ENCODE measurements at regions not wholly inside any gene's neighbourhood (a gene's known extent, or its start where the extent isn't known, plus 50 kb on each side); places are given as distances from the start of the nearest gene placed in this dataset.

DNA sequence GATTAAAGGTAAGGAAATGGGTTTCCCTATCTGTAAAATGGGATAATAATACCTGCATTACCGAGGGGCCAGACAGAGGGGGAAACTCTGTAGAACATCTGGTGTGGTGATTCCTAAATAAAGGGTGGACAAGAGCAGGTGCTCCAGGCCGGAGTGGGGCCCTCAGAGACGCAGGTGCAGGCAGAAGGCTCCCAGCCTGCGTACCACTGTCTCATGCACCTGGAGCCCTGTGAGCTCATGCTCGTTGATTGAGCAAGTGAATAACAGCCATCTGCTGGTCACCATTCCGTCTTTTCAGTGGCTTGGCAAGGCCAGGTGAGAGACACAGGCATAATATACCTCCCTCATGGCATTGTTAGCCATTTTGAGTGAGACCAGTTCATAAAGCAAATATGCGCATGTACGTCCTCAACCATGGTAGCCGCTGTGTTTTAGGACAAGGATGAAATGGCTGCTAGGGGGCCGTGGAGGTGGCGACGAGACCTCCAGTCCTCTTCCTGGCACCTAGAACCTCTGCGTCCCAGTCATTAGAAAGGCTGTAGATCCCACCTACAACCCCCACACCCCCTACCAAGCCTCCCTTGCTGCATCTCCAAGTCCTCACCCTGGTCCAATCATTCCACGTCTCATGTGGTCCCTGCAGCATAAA lies 198.0 kb upstream of the MVB12B start:
- ATAC-seq (no peak), DNase-seq (ENCODE audit: low spot score in 2 of 2) (no peak)
- H3K9me3 Mint-ChIP-seq, result no peaks in the 10 kb centered on the region
- no peak overlapping the region for H3K27ac Mint-ChIP-seq
- H3K36me3 Mint-ChIP-seq, result peaks cover 0 to 5% of the 10 kb centered on the region in 2 donors

DNA sequence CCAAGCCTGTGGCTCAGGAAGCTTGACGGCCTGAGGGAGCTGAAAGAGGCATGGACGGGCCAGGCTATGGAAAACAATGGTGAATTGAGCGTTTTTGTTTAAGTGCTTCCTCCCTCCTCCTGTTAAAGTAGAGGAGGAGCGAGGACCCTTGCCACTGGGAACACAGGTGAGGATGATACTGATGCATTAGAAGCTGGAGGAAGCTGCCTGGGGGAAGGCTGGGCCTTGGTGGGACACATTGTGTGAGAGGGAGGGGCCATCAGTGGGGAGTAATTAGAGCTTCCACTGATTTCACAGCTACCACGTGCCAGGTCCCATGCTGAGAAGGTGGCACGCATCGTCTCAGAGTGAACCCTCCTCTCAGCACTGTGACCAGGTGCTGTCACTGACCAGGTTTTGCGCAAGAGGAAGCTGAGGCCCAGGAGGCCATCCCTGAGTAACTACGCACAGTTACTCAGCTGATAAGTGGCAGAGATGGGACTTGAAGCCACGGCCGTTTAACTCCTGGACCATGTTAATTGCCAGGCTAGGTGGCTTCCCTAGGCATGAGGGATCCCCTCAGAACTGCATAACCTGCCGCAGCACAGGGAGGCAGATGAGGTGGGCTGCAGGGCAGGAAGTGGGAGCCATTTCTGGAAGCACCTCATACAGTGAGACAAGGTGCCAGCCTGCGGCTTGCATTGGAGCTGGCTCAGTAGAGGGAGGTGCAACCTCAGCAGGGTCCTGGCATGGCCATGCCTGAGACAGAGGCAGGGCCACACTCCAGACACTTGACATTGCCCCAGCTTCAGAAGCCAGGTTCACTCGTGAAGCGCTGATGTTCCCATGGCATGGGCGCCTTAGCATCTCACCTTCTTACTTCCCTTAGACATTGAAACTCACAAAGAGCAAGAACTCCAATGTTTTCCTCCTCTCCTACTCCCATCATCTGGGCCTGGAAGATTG lies 195.3 kb upstream of the MVB12B start:
- ATAC-seq (no peak), DNase-seq (ENCODE audit: low spot score in 2 of 2) (no peak)
- H3K27ac Mint-ChIP-seq, result no peak overlapping the region
- H3K9me3 Mint-ChIP-seq, result no peaks in the 10 kb centered on the region
- H3K36me3 Mint-ChIP-seq, result peaks cover 0 to 5% of the 10 kb centered on the region in 2 donors

DNA sequence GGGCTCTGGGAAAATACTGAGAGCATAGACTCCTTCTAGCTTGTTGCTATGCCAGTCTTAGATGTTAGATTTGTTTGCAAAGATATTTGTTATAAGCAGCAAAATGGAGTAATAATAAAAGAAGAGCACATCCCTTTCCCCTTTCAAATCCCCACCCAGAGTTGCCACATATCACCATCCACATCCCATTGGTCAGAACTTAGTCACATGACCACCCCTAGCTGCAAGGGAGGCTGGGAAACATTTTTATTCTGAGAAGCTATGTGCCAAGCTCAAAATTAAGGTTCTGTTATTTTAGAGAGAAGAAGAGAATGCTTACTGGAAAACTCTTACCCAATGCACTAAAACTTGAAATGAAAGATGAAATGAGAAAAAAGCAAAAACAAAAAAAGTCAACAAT lies 193.9 kb upstream of the MVB12B start:
- Mint-ChIP-seq H3K9me3 (peaks cover 1 to 4% of the 10 kb centered on the region in 2 donors), H3K36me3 (peaks cover 0 to 9% of the 10 kb centered on the region in 2 donors), H3K27ac (no peak overlapping the region)
- ATAC-seq (no peak), DNase-seq (ENCODE audit: low spot score in 2 of 2) (no peak)

DNA sequence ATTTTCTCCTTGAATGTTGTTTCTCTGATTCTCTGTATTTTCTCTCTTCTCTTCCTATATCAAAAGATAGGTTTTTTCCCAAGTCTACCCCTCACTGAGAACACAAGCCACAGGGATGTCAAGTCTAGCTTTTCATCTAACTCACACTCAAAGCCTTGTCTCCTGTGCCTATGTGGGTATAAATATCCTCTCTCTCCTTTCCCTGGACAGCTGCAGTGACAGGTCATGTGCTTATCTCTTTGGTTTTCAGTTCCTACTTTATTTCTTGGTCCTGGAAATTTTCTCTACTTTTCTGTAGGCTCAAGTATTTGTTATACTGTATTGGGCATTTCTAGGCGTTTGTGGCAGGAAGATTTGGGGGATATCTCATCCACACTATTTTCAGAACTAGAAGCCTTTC lies 182.4 kb upstream of the MVB12B start:
- no peak for DNase-seq (ENCODE audit: low spot score in 2 of 2)
- no peak for ATAC-seq

DNA sequence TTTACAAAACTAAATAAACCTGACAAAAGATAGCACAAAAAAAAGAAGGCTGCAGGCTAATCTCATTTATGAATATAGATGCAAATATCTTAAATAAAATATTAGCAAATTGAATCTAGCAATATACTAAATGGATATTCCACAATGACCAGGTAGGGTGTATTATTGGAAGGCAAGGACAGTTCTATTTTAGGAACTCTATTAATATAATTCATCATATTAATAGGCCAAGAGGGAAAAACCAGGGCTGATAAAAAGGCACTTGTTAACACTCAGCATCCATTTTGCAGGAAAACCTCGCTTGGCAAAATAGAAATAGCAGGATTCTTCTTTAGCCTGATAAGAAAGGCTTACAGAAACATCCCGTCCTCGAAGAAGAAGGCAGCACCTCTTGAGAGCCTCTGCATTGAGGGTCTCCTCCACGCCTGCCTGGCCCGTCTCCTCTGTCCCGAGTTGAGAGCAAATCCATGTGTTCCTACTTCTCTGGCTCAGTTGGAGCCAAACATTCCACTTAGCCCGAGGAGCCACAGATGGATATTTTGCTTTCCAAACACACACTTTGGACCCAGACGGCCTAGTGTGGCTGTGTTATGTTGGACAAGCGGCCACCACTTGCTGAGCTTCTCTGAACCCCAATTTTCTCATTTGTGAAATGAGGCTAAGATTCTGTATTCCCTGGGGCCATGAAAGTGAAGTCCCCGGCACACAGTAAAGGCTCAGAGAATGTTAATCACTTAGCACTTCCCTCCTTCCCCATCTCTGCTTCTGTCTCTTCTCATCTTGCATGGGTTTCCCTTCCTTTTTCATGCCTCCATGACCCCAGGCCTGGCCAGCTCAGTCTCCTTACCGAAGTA lies 181.8 kb upstream of the MVB12B start:
- DNase-seq (ENCODE audit: low spot score in 2 of 2) (no peak), ATAC-seq (no peak)
- peaks cover 3 to 9% of the 10 kb centered on the region in 2 donors for H3K9me3 Mint-ChIP-seq
- H3K27ac Mint-ChIP-seq, result no peak overlapping the region
- no peaks in the 10 kb centered on the region for H3K36me3 Mint-ChIP-seq

More for the DNA sequence above, 182.4 kb upstream of the MVB12B start:
- H3K9me3 Mint-ChIP-seq, result peaks cover 3 to 15% of the 10 kb centered on the region in 2 donors
- no peak overlapping the region for H3K27ac Mint-ChIP-seq
- H3K36me3 Mint-ChIP-seq, result no peaks in the 10 kb centered on the region

DNA sequence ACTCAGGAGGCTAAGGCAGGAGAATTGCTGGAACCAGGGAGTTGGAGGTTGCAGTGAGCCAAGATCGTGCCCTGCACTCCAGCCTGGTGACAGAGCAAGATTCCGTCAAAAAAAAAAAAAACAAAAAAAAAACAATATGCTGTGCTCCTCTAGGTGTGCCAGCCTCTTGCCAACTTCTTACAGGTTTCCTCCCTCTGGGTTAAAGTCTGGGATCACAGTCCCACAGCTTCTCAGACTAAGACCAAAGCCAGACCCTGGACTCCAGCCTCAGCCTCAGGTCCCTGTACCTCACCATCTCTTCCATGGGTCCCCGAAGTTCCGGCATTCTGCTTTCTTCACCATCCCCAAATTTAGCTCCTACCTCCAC lies 180.8 kb upstream of the MVB12B start:
- Mint-ChIP-seq H3K27ac (peak overlapping the region in 1 of 2 donors; percentile 31), H3K36me3 (no peaks in the 10 kb centered on the region), H3K9me3 (peaks cover 3 to 7% of the 10 kb centered on the region in 2 donors)
- ATAC-seq (no peak), DNase-seq (ENCODE audit: low spot score in 2 of 2) (no peak)

DNA sequence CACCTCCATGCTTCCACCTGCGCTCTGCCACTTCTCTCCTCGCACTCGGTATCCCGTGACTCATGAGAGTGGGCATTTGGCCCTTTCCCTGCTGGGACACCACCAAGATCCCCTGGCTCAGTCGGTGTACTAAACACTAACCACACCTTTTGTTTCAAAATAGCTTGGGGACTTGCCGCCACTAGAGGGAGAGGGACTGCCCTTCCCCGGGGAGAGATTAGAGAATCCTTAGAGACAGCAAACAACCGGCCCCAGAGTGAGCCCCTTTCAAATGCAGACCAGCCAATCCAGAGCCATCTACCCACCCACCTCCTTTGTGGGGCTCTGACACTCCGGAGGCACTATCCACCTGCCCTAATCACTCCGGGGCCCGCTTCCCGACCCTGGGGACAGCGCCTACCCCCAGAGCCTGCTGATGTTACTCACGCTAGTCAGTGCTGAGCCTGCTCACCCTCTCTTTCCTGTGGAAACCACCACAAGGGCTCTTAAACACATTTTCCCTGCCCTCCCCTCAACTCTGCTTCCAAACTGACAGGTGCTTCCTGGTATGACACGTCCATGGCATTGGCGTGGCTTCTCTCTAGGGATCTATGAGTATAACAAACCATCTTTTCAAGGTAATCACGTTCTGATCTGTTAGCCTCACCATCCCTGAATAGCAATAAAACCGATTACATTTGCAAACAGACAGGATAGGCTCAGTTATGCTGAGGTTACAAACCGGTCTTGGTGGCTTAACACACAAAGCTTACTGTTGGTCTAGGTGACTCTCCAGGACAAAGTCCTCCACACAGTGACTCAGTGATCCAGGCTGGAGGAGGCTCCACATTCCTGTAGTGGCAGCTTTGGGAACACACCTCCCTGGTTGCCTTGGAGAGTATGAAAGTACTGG lies 180.1 kb upstream of the MVB12B start:
- H3K9me3 Mint-ChIP-seq, result peaks cover 3 to 7% of the 10 kb centered on the region in 2 donors
- ATAC-seq, result peak; percentile 79 to 85

DNA sequence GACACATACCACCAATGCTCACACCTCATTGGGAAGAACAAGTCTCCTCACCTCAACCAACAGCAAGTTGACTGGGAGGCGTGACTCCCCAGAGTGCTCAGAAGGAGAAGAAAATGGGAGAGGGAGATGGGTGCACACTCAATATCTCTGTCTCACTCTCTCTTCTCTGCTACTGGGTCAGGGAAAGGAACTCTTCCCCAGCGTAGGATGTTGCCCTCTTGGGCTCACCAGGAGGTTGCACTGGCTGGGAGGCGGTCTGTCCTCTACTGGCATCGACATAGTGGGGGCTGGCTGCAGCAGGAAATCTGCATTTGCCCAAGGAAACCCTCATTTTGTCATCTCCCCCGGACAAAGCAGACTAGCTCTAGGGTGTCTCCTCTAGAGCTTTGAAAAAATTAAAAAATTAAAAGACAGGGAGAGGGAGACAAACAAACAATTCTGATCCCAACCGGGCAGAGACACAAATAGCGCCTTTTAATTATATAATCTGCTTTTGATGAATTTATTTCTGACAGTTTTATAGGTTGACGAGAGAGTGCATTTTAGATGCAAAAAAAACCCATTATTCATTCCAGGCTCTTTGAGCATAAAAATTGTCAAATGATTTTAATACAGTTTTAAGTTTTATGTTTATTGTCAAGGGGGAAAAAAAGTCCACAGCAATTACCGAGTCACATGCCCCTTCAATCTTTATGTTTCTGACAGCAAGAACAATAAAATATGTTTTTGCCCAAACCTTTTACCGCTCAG lies 179.3 kb upstream of the MVB12B start:
- ATAC-seq, result no peak
- no peak for DNase-seq (ENCODE audit: low spot score in 2 of 2)

More for the DNA sequence above, 180.1 kb upstream of the MVB12B start:
- peak overlapping the region in 1 of 2 donors; percentile 31 for H3K27ac Mint-ChIP-seq
- H3K36me3 Mint-ChIP-seq, result no peaks in the 10 kb centered on the region
- peak in 1 of 2 donors; percentile 28 for DNase-seq (ENCODE audit: low spot score in 2 of 2)

DNA sequence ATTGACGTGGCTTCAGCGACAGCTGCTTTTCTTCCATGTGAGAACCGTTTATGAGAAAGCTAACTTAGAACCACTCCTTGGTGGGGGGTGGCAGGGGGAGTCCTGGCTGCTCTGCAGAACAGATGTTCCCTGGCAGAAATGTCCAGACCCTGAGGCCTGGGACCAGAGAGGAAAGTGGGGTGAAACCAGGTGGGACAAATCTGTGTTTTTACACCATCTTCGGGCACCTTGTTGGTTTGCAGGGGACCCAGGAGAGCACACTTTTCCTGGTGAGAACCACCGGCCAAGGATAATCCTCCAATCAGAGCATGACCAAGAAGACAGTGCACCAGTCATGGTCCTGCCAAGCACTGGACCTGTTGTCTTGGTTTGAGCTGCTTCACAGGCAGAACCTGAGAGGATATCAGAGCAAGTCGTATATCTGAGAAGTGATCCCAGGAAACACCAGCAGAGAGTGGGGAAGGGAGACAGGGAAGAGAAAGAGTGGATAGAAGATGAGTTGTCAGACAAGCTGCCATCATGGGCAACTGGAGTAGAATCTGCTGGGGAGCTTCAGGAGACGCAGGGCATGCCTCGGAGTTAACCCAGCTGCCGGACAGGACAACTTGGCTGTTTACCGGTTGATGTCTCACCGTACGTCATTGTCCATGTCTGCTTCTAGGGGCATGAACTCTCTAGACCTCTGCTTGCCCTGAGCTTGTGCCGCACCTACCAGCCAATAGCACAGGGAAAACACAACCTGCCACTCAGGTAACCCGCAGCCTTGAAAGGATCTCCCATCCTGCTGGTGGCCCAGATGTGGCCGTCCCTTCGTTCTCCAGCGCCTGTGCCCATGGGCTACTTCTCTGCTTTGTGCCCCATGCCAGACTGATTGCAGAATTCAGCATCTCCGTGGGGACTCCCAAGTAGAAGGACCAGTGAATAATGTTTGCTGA lies 178.4 kb upstream of the MVB12B start:
- H3K36me3 Mint-ChIP-seq, result no peaks in the 10 kb centered on the region
- DNase-seq (ENCODE audit: low spot score in 2 of 2), result no peak
- H3K9me3 Mint-ChIP-seq, result no peaks in the 10 kb centered on the region
- no peak overlapping the region for H3K27ac Mint-ChIP-seq
- ATAC-seq, result no peak

More for the DNA sequence above, 179.3 kb upstream of the MVB12B start:
- H3K36me3 Mint-ChIP-seq, result no peaks in the 10 kb centered on the region
- H3K27ac Mint-ChIP-seq, result no peak overlapping the region
- H3K9me3 Mint-ChIP-seq, result peaks cover 0 to under 1% of the 10 kb centered on the region in 2 donors

DNA sequence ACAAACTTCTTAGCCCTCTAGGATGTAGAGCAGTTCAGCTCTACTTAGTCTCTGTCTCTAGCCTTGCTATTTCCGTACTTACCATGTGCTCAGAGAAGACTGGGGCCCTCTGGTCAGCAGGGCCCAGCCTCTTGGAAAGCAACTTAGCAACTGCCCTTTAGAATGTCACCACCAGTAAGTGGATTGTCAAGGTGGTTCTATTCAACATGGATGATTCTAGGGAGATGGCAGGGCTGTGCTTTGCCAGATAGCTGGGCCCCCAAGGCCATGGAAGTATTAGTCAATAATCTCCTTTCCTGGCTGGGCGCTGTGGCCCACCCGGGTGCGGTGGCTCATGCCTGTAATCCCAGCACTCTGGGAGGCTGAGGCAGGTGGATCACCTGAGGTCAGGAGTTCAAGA lies 177.6 kb upstream of the MVB12B start:
- ATAC-seq, result no peak
- Mint-ChIP-seq H3K36me3 (no peaks in the 10 kb centered on the region), H3K27ac (no peak overlapping the region), H3K9me3 (no peaks in the 10 kb centered on the region)
- DNase-seq (ENCODE audit: low spot score in 2 of 2), result peak in 1 of 2 donors; percentile 9

DNA sequence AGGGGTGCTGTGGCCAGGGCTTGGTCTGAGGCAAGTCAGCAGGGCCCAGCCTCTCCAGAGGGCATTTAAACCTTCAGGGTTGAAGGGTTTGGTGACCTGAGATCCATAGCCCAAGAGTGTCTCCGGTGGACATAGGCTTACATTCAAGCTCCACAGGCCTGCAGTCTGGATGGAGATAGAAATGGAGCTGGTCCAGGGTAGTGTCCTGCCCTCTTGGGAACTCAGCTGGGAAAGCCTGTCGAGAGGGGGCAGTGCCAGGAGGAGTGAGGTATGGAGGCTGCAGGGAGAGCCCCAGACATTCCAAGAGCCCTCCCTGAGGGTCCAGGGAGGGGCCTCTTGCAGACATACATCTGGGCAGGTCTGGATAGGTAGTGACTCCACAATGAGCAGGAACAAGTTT lies 177.0 kb upstream of the MVB12B start:
- DNase-seq (ENCODE audit: low spot score in 2 of 2), result peak in 1 of 2 donors; percentile 39
- H3K9me3 Mint-ChIP-seq, result no peaks in the 10 kb centered on the region
- no peaks in the 10 kb centered on the region for H3K36me3 Mint-ChIP-seq
- no peak overlapping the region for H3K27ac Mint-ChIP-seq
- no peak for ATAC-seq

DNA sequence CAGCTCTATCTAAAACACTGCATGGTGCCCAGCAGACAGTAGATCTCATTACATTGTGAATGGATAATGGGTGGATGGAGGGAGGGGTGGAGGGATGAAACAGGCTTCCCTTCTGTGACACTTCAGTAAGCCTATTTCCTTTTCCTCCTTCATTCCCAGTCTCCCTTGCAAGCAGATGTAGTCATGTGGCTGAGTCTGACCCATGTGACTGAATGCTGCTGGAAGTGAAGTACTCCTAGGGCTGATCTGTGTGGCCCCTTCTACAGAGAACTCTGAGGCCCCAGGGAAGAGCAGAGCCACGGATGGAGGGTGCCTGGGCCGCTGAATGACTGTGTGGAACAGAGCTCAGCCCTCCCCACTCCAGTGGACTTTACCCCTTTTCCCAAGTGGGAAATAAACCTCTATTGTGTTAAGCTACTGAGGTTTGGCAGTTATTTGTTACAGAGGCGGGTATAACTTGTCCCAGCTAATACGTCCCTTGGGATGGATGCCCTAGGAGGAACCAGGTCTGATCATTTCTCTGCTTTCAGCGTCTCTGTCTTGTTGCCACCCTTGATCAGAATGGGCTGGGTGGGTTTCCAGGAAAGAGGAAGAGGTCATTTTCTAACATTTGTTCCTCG lies 176.1 kb upstream of the MVB12B start:
- DNase-seq (ENCODE audit: low spot score in 2 of 2) (no peak), ATAC-seq (no peak)
- no peaks in the 10 kb centered on the region for H3K36me3 Mint-ChIP-seq
- H3K9me3 Mint-ChIP-seq, result no peaks in the 10 kb centered on the region
- H3K27ac Mint-ChIP-seq, result no peak overlapping the region

DNA sequence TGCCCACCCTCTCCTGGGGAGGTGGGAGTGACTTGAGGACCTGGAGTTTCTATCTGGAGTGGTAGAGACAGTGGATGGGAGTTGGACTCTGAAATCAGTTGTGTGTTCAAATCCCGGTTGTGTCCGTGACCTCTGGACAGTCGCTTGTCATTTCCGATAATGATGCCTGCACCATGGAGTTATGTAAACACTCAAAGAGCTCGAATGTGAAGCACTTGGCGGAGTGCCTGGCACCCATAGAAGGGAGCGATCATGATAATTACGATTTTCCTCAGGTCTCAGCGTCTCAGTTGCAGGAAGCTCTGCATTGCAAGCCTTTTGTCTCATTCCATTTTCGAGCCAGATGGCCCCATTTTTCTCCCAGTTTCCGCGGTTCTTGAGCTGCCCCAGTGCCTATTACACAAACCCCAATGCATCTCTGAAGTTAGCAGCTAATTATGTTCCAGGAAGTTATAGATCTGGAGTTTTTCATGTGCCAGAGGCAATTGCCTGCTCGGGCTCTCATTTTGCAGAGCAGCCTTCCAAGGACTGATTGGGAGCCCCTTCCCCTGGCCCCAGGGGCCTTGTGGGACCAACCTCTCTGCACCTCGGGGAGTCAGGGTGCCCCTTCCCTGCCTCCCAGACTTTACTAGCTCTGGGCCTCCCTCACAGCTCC lies 175.5 kb upstream of the MVB12B start:
- H3K36me3 Mint-ChIP-seq, result no peaks in the 10 kb centered on the region
- H3K27ac Mint-ChIP-seq, result no peak overlapping the region
- H3K9me3 Mint-ChIP-seq, result no peaks in the 10 kb centered on the region
- ATAC-seq, result no peak
- DNase-seq (ENCODE audit: low spot score in 2 of 2), result no peak

DNA sequence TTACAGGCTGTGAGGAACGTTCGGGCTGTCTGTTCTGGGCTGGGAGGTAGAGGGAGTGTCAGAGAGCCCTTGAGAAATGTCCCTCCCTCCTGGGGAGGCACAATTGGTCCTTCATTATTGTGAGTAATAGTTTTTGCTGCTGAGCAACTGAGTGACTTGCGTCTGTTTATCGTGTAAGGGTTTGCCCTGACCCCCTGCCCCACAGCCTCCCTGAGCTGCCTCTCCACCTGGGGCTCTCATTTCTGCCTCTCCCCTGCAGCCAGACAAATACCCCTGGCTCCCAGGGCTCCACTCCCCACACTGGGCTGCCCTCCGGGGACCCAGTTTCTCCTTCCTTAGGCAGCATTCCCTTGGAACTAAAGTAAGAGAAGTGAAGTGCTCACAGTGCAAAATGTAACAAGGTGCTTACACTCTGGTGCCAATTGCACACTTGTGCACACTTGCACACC lies 174.9 kb upstream of the MVB12B start:
- Mint-ChIP-seq H3K27ac (no peak overlapping the region), H3K36me3 (no peaks in the 10 kb centered on the region), H3K9me3 (no peaks in the 10 kb centered on the region)
- DNase-seq (ENCODE audit: low spot score in 2 of 2), result no peak
- no peak for ATAC-seq

Data from activated naive CD4-positive, alpha-beta T cell treated with anti-CD3 and anti-CD28 coated beads, Interleukin-2, amount 50 U/mL, for 72 hours (primary cell).